ENCODE measurements at regions not wholly inside any gene's neighbourhood (a gene's known extent, or its start where the extent isn't known, plus 50 kb on each side); places are given as distances from the start of the nearest gene placed in this dataset.
"Not testable (repeated sequence)": the region's sequence is repeated elsewhere in the genome, so short reads cannot be mapped to it uniquely, and the experiment has no call there.

DNA sequence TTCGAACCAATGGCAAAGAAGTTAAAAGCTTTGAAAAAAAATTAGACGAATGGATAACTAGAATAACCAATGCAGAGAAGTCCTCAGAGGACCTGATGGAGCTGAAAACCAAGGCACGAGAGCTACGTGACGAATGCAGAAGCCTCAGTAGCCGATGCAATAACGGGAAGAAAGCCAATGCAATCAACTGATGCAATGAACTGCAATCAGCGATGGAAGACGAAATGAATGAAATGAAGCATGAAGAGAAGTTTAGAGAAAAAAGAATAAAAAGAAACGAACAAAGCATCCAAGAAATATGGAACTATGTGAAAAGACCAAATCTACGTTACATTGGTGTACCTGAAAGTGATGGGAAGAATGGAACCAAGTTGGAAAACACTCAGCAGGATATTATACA lies 52.6 kb upstream of the MRPS30 start:
- not testable (repeated sequence) for DNase-seq (ENCODE audit: low spot score)

DNA sequence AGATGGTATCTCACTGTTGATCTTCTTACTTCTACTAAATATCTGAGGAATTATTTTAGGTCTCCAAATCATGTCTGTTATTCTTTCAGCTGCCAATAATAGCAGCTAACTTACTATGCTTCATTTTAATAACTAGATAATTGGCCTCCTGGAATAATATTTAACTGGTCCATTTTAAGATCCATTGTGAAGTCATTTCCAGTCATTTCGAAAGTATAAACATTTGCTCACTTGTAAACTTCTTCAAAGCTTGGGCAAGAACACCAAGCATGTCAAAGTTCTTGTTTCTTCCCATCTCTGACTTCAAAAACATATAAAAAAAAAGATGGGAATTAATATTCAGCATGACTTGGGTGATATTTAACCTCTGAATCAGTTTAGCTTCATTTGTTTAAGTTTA lies 61.4 kb upstream of the MRPS30 start:
- DNase-seq (ENCODE audit: low spot score): no peak

DNA sequence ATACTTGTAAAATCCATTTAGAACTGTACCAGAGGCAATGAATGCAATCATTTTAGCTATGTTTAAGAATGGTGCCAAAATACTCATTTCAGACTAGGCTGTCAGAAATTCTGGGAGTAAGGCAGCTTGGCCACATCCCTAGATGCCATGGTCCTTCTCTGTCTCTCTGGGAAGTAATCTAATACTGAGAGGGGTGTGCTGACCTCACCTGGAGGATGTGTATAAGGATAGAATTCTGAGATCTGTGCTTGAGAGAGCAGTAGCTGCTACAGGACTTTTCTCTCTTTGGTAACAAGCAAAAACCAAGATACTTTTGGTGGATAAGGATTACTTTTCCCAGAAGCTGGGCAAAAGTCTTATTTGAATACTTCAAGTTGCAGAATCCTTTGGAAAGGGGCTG lies 68.1 kb upstream of the MRPS30 start:
- no peak for DNase-seq (ENCODE audit: low spot score)

DNA sequence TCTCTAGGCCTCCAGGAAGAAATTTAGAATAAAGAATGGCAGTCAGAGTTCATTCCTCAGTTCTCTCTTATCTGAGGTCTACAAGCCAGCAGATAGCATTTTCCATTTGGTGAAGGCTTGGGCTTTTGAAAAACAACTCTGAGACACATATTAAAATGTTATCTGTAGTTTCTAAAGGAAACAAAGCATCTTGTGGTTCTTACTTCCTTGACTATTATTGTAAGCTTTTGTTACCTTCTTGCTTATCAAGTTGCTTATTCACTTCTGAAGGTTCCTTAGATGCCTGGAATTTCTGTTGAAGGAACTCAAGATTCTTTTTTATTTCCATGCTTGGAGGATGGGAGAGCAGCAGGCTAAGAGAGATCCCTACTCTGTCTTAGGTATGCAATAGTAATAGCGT lies 79.2 kb upstream of the MRPS30 start:
- DNase-seq (ENCODE audit: low spot score): no peak

DNA sequence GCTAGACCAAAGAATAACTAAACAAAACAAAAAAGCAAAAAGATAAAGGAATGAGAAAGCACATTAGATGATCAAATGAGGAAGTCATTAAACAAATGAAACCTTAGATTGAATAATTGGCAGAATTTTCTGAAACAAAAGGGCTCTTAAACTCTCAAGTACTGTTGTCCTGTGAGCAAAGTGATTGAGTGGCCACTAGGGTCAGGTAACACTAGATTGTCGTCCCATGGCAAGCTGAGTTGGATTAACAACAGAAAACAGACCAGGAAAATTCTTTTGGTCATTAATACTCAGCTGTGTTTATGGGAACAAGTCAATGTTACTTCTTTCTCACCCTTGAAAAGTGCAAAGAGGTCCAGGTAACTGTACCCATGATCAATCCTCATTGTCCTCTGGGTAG lies 81.6 kb upstream of the MRPS30 start:
- DNase-seq (ENCODE audit: low spot score): no peak

DNA sequence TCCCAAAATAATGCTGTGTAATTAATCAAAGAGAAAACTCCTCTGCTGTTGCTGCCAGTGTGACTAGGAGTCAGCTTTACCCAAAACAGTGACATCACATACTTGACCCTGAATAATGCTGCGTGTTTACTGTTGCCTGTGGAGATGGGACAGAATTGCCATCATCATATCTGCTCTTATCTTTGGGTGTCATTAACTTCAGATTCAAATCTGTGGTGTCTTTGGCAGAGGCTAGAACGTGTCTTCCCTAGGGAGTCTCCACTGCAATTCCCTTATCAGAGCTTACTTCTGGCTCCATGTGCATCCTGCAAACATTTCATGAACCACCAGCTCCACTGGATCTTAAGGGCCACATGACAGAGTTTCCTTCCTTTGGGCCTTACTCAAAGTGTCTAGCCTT lies 88.9 kb upstream of the MRPS30 start:
- DNase-seq (ENCODE audit: low spot score): no peak

DNA sequence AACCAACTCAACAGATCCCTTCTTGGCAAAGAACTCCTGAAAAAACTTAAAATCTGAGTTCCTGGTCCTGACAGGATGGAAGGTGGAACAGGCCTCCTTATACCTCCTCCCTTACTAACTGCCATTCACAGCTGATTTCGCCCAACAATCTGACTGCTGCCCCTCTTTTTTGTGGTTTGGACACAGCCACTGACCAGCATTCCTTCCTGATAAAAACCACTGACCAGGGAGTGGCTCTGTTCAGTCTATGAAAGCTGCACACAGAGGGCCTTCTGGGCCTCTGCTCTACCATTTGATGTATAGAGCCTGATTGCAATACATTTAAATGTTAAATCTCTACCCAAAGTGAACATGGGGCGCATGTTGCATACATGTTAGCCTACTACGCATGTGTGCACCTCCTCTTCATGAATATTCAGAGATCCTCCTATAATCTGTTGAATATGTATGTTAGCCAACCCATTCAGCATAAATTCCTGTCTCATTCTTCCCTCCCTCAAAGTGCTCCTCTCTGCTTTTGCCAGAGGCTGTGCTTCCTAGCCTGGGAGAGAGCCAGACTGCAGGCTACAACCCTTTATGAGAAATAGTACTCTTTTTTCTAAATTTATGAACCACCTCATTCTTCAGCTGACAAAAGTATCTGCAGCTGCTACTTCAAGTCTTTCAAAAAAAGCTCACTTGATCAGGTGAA lies 93.7 kb upstream of the MRPS30 start:
- no peak for DNase-seq (ENCODE audit: low spot score)

DNA sequence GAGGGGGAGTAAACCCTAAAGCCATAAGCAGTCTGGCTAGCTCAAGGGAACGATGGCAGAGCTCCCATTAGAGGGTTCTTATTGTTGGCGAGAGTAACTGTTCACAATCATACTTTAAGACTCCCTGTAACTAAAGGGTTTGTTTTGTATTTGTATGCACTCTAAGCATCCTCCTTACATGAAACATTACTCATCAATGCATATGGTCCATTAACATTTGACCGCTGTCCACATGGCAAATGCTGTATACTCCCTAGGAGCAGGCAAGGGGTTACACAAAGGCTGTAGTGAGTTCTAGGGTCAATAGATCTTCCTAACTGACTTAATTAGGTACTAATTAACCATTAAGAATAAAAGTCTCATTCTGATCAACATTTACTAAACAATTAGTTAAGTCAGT lies 95.3 kb upstream of the MRPS30 start:
- DNase-seq (ENCODE audit: low spot score): no peak

DNA sequence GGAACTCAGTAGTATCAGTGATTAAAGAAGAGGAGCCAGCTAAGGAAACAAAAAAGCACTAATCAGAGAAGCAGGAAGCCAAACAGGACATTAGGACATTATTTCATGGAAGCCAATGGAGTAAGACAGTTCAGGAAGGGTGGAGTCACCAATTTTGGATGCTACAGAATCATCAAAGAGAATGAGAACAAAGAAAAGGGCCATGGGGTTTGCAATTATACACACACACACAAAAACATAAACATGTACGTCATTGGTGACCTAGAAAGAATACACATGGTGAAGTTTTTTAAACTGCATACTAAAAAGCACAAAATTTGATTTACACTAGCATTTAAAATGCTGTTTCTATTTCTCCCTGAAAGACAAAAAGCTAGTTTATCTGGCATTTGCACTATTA lies 96.8 kb upstream of the MRPS30 start:
- DNase-seq (ENCODE audit: low spot score): no peak

DNA sequence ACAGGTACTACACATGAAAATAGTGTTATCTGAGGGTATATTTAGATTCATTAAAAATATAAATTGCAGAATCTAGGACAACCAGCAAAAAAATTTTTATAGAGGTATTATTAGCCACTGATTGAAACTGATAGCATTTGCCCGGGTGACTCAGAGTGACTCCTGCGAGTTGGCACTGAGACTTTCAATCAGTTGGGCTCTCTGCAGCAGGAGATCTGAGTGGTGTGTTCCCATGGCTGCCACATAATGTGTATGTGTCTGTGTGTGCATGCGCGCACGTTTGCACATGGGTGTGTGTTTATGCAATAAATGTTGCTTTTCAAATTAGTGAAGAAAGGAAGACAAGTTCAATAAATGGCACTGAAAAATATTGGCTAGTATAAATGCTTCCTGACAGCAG lies 100.1 kb upstream of the MRPS30 start:
- no peak for DNase-seq (ENCODE audit: low spot score)

DNA sequence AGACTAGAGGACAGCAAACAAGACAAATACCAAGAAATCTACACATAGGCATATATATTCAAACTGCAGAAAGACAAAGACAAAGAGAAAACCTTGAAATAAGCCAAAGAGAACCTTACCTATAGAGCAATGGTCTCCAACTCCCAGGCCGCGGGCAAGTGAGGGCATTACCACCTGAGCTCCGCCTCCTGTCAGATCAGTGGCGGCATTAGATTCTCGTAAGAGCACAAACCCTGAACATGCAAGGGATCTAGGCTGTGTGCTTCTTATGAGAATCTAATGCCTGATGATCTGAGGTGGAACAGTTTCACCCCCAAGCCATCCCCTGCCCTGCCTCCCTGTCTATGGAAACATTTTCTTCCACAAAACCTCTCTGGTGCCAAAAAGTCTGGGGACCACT lies 101.0 kb upstream of the MRPS30 start:
- DNase-seq (ENCODE audit: low spot score): no peak

DNA sequence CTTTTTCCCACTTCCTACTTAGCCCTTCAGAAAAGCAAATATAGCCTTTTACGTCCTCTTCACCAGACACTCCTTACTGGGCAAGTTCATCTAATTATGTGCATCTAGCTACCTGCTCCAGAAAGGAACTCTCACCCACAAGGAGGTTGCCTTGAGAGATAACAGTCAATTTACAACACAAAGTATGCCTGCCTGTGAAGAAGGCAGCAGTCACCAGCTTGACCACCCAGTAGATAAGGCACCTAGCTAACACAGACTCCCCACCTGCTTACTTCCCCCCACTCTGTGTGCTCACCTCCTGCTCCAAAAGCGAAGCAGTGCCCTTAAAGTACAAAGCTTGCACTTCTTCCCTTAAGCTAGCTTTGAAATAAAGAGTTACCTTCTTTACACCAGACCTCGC lies 111.7 kb upstream of the MRPS30 start:
- no peak for DNase-seq (ENCODE audit: low spot score)

DNA sequence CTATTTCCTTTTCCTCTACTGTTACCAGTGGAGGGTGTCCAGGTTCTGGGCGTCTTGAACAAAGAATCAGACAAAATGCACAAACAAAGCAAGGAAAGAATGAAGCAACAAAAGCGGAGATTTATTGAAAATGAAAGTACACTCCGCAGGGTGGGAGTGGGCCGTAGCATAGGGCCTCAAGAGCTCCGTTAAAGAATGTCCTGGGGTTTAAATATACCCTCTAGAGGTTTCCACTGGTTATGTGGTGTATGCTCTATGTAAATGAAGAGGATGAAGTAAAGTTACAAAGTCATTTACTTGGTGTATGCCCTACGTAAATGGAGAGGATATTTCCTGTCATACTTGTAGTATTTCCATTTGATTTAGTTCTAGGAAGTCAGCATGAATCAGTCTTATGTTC lies 113.5 kb upstream of the MRPS30 start:
- no peak for DNase-seq (ENCODE audit: low spot score)

DNA sequence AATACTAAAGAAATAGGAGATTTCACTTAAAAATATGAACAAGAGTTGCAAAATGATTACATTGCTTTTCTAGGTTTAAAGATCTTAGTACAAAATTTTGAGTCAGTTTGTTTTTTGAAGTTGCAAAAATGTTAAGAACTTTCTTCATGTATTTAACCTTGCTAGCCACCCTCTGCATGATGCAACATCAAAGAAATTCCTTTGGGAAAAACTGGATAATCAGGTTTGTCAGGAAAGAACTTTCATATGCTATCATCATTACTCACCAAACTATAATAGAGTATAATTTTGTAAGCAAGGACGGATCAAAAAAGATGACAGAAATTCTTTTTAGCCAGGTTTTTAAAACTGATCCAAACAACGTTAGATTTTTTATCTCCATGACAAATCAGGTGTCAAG lies 116.9 kb upstream of the MRPS30 start:
- DNase-seq (ENCODE audit: low spot score): no peak

DNA sequence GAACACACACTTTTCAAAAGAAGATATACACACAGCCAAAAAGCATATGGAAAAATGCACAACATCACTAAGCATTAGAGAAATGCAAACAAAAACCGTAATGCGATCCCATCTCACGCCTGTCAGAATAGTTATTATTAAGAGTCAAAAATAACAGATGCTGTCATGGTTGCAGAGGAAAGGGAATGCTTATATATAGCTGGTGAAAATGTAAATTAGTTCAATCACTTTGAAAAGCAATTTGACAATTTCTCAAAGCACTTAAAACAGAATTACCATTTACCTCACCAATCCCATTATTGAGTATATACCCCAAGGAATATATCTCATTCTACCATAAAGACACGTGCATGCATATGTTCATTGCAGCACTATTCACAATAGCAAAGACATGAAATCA lies 126.8 kb upstream of the MRPS30 start:
- no peak for DNase-seq (ENCODE audit: low spot score)

DNA sequence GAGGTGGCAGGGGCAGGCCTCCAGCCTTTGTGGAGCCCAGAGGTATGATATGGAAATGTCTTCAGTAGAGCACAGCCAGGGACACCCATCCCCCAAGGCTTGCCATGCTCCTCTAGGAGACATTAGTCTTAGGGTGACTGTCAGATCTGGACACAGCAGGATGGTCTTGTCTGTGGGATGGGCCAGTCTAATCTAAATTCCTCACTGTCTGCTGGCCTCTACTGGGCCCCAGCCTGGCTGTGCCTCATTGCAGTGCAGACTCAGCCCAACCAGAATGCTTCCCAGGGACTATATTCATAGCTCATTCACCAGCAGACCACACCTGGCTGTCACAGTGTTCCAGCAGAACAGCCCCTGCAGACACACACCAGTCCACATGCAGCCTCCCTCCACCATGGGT lies 129.5 kb upstream of the MRPS30 start:
- no peak for DNase-seq (ENCODE audit: low spot score)

DNA sequence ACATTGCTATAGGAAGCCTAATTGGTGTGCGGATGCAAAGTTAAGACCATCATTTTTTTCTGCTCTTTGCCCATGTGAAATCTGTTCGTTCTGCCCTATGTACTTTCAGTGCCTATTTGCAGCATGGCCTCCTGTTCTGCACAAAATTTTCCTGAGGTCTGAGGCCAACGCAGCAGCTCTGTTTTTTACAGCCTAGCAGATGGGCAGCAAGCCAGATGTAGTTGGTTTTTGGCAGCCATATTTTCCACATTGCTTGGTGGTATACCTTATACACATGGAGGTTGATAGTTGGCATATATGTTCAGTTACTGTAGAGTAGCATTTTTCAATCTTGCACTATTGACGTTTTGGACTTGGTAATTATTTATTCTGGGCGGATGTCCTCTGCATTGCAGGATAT lies 133.5 kb upstream of the MRPS30 start:
- no peak for DNase-seq (ENCODE audit: low spot score)

DNA sequence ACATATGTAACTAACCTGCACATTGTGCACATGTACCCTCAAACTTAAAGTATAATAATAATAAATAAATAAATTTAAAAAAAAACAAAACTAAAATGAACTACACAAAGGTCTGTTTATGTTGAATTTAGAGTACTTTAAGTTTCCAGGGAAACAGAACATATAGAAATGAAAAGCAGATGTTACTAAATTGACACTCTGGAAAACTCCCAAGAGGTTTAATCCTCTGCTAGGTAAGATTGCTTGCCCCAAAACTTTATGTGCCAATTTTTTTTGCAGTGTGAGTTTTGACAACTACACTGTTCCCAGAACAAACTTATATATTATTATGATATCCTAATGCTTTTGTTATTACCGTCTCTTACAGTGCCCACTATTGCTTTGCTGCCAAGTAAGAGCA lies 134.3 kb upstream of the MRPS30 start:
- no peak for DNase-seq (ENCODE audit: low spot score)

DNA sequence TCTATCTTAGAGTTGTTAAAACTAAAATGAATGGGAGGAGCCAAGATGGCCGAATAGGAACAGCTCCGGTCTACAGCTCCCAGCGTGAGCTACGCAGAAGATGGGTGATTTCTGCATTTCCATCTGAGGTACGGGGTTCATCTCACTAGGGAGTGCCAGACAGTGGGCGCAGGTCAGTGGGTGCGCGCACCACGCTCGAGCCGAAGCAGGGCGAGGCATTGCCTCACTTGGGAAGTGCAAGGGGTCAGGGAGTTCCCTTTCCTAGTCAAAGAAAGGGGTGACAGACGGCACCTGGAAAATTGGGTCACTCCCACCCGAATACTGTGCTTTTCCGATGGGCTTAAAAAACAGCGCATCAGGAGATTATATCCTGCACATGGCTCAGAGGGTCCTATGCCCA lies 140.3 kb upstream of the MRPS30 start:
- DNase-seq (ENCODE audit: low spot score): not testable (repeated sequence)

DNA sequence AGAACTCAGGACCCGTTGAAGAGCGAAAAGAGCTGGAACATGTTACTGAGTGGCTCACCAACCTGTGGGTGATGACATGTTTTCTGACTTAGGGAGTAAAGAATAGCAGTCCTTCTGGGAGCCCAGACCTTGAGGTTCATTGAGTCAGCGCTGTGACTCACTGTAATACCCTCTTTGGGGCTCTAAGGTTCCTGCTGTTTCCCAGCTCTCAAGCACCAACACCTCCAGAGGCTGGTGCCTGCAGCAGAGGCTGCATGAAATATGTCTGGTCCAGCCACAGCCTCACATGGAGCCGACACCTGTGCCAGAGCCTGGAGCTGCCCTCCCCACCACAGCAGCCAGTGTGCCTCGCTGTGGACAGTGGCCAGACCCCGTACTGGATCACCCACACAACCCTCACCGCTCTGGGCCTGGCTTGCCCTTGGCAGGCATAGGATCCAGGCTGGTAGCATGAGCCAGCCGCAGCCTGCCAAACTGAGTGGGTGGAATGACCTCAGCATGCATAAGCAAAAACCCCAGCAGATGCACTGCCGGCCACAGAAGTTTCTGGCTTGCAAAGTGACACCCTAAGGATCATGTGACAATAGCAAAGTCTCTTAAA lies 143.5 kb upstream of the MRPS30 start:
- no peak for DNase-seq (ENCODE audit: low spot score)

DNA sequence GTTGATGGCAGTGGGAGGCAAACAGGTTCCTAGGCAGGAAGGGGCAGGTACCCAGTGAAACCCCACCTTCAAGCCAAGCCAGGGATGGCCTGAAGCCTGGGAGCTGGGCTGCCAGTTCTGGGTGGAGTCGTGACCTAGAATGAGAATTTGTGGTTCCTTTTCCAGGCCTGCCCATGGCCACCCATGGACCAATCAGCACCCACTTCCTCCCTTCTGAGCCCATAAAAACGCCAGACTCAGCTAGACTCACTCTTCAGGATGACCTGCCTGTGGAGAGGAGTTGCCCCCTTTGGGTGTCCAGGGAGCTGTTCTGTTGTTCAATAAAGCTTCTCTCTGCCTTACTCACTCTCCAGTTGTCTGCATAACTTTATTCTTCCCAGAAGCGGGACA lies 144.0 kb upstream of the MRPS30 start:
- no peak for DNase-seq (ENCODE audit: low spot score)

DNA sequence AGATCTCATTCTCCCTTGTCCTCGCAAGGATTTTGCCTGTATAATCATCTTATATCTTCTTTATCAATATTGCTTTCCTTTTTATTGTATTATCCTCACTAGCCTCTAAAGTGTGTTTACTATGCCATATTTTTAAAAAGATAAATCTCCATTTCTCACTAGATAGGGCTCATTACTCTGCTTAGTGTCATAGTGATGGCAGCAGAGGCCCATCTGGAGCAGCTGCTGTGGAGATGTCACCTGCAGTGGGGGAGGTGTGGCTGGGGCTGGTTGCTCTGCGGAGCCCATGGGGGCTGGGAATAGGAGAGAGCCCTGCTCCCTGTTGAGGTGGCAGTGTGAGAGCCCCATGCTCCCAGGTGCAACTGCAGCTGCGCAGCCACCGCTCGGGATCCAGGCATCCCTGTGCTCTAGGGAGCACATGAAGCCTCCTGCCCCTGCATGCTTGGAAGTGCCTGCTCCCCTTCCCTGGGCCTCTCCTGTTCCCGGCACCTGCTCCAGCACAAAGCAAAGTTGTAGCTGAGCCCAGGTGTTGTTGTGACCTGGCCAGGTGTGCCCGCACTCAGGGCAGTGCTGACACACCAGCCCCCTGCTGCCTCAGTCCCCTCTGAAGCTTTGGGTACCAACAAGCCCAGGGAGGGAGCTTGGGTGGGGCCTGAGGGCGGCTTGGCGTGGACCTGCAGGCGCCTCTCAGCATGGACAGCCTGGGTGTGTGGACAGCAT lies 144.6 kb upstream of the MRPS30 start:
- DNase-seq (ENCODE audit: low spot score): no peak

DNA sequence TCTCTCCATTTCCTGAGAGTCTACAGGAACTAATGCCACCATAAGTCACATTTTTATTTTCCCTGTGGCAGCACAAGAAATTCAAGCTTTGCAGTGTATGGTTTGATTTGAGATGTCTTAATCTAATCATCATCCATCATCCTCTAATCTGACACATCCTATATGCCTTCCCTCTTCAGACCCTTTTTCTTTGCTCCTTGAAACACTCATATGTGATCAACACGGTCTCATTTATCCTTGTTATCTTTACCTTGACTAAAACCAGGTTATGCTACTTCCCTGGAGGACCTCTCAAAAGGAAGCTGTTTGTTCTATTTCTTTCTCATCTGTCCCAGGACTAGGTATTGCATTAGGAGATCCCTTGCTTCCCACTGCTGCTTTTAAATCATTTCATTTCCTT lies 146.9 kb upstream of the MRPS30 start:
- DNase-seq (ENCODE audit: low spot score): no peak

DNA sequence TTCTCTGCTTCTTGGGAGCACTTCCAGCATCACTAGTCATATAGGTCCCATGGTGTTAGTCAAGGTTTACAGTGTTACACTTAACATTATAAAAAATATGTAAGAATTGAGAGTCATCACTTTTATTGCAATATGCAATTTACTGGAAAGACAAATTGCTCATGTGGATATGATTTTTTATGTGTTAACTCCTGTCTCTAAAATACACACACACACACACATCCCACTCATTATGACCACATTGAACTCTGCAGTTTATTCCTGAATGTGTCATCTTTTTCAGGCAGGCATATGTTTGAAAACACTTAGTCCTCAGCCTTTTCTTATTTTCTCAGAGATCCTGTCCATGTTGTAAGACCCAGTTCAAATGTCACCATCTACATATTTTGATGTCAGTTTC lies 148.5 kb upstream of the MRPS30 start:
- no peak for DNase-seq (ENCODE audit: low spot score)
